ENCODE measurements at regions not wholly inside any gene's neighbourhood (a gene's known extent, or its start where the extent isn't known, plus 50 kb on each side); places are given as distances from the start of the nearest gene placed in this dataset.

- Mint-ChIP-seq H3K36me3 (ENCODE audit: low read depth) (no peaks in the 10 kb centered on the region), H3K4me3 (no peak overlapping the region), H3K27me3 (no peaks in the 10 kb centered on the region), H3K9me3 (no peaks in the 10 kb centered on the region), H3K4me1 (ENCODE audit: low read depth) (no peaks in the 10 kb centered on the region), H3K27ac (no peak overlapping the region)
- DNase-seq (no peak), ATAC-seq (ENCODE audit: poor library complexity) (no peak)
- H3K4me3 ChIP-seq (ENCODE audit: low read length) = no peak overlapping the region
- no peaks in the 10 kb centered on the region for H3K36me3 ChIP-seq (ENCODE audit: insufficient read depth, low read length)
- no peak overlapping the region for H3K27ac ChIP-seq (ENCODE audit: low read depth in 1 of 2, low read length in 2 of 2)
- intact Hi-C loops (cut with DNase I, micrococcal nuclease) = no loop called here
- H3K9me3 ChIP-seq (ENCODE audit: control insufficient read depth in 1 of 2, insufficient read depth in 1 of 2, low read length in 2 of 2) = peaks cover 0 to 6% of the 10 kb centered on the region in 2 experiments
- no peaks in the 10 kb centered on the region for H3K27me3 ChIP-seq (ENCODE audit: control insufficient read depth in 1 of 2, insufficient read depth in 2 of 2, low read length in 2 of 2)
- no peaks in the 10 kb centered on the region for H3K4me1 ChIP-seq (ENCODE audit: insufficient read depth, low read length)
- CTCF ChIA-PET = no interaction called here
- POLR2A ChIA-PET = no interaction called here
- TF ChIP-seq, protein P1, sequence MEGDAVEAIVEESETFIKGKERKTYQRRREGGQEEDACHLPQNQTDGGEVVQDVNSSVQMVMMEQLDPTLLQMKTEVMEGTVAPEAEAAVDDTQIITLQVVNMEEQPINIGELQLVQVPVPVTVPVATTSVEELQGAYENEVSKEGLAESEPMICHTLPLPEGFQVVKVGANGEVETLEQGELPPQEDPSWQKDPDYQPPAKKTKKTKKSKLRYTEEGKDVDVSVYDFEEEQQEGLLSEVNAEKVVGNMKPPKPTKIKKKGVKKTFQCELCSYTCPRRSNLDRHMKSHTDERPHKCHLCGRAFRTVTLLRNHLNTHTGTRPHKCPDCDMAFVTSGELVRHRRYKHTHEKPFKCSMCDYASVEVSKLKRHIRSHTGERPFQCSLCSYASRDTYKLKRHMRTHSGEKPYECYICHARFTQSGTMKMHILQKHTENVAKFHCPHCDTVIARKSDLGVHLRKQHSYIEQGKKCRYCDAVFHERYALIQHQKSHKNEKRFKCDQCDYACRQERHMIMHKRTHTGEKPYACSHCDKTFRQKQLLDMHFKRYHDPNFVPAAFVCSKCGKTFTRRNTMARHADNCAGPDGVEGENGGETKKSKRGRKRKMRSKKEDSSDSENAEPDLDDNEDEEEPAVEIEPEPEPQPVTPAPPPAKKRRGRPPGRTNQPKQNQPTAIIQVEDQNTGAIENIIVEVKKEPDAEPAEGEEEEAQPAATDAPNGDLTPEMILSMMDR (IDR thresholded peaks at IDR 0.05) = no peak
Observed at GRCh38 chr1:244211559-244211944, 160.5 kb downstream of the ZBTB18 start.

- no peak overlapping the region for H3K27ac Mint-ChIP-seq
- no peak overlapping the region for H3K4me3 Mint-ChIP-seq
- Histone ChIP-seq H3K27ac (ENCODE audit: low read depth in 1 of 2, low read length in 2 of 2) (no peak overlapping the region), H3K4me3 (ENCODE audit: low read length) (no peak overlapping the region), H3K9me3 (ENCODE audit: control insufficient read depth in 1 of 2, insufficient read depth in 1 of 2, low read length in 2 of 2) (peaks cover 0 to 6% of the 10 kb centered on the region in 2 experiments), H3K36me3 (ENCODE audit: insufficient read depth, low read length) (no peaks in the 10 kb centered on the region), H3K4me1 (ENCODE audit: insufficient read depth, low read length) (no peaks in the 10 kb centered on the region), H3K27me3 (ENCODE audit: control insufficient read depth in 1 of 2, insufficient read depth in 2 of 2, low read length in 2 of 2) (no peaks in the 10 kb centered on the region)
- intact Hi-C loops (cut with DNase I, micrococcal nuclease) = no loop called here
- DNase-seq (no peak), ATAC-seq (ENCODE audit: poor library complexity) (no peak)
- ChIA-PET POLR2A (no interaction called here), CTCF (no interaction called here)
- TF ChIP-seq, protein P1 (IDR thresholded peaks at IDR 0.05) = no peak
- no peaks in the 10 kb centered on the region for H3K36me3 Mint-ChIP-seq (ENCODE audit: low read depth)
- no peaks in the 10 kb centered on the region for H3K27me3 Mint-ChIP-seq
- H3K4me1 Mint-ChIP-seq (ENCODE audit: low read depth) = no peaks in the 10 kb centered on the region
- H3K9me3 Mint-ChIP-seq = no peaks in the 10 kb centered on the region
Observed at GRCh38 chr1:244212219-244212618, 161.1 kb downstream of the ZBTB18 start.

DNA sequence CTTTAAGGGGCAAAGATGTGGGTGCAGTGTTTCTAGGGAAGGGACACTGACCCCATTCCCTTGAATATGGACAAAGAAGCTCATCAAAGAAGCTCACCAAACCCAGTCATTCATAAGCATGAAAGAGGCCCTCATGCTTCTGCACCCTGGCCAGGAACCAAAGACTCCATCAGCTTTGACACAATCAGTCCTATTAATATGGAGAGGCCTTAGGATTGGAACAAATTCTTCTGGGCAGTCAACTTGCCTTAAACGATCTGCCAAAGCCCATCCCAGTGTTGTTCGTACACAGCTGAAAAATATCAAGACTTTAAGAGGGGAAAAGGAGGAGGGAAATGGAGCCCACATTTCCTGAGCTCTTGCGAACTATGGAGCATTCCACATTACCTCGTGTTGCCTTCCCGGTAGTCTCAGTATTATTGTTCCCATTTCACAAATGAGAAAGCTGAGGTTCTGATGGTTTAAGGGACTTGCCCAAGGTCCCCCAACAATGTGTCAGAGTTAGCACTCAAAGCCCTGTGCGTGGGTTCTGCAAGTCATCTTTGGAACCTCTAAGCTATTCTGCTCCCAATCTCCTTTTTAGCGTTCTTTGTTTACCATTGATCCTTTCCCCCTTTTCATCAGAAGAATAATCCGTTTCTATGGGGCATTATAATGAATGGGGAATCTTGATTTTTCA is 161.9 kb downstream of the ZBTB18 start:
- H3K36me3 Mint-ChIP-seq (ENCODE audit: low read depth) = no peaks in the 10 kb centered on the region
- peaks cover 0 to 6% of the 10 kb centered on the region in 2 experiments for H3K9me3 ChIP-seq (ENCODE audit: control insufficient read depth in 1 of 2, insufficient read depth in 1 of 2, low read length in 2 of 2)
- intact Hi-C loops (cut with DNase I, micrococcal nuclease) = no loop called here
- no peak overlapping the region for H3K4me3 Mint-ChIP-seq
- H3K4me3 ChIP-seq (ENCODE audit: low read length) = no peak overlapping the region
- no peaks in the 10 kb centered on the region for H3K9me3 Mint-ChIP-seq
- no peaks in the 10 kb centered on the region for H3K27me3 ChIP-seq (ENCODE audit: control insufficient read depth in 1 of 2, insufficient read depth in 2 of 2, low read length in 2 of 2)
- H3K4me1 ChIP-seq (ENCODE audit: insufficient read depth, low read length) = no peaks in the 10 kb centered on the region
- H3K27ac Mint-ChIP-seq = no peak overlapping the region
- no peak for DNase-seq
- H3K27ac ChIP-seq (ENCODE audit: low read depth in 1 of 2, low read length in 2 of 2) = no peak overlapping the region
- no peaks in the 10 kb centered on the region for H3K36me3 ChIP-seq (ENCODE audit: insufficient read depth, low read length)
- no peaks in the 10 kb centered on the region for H3K4me1 Mint-ChIP-seq (ENCODE audit: low read depth)
- POLR2A ChIA-PET = no interaction called here
- ATAC-seq (ENCODE audit: poor library complexity) = no peak
- CTCF ChIA-PET = interaction anchor here (0.6 kb wide), 1 partner anchor 163 kb away, joined by 3 read pairs; no protein-coding TSS in a partner anchor
- TF ChIP-seq, protein P1 (IDR thresholded peaks at IDR 0.05) = no peak
- H3K27me3 Mint-ChIP-seq = no peaks in the 10 kb centered on the region

All from CD4-positive, alpha-beta T cell (primary cell).